GM21619 (cell line): ENCODE measurements at regions not wholly inside any gene's neighbourhood (a gene's known extent, or its start where the extent isn't known, plus 50 kb on each side); places are given as distances from the start of the nearest gene placed in this dataset.
"Not testable (repeated sequence)": the region's sequence is repeated elsewhere in the genome, so short reads cannot be mapped to it uniquely, and the experiment has no call there.

Experiments
- ATAC-seq: cut with Tn5 transposase; IDR thresholded peaks from one replicate; pipeline ENCODE4 v1.9.1; 2021; ENCODE audit not compliant: unreplicated experiment

GRCh38 chr4:20062054-20062453 is 189.7 kb upstream of the SLIT2 start:
- ATAC-seq: no peak

- no peak for ATAC-seq
Measured at GRCh38 chr4:20050768-20051167, 200.9 kb upstream of the SLIT2 start.

- no peak for ATAC-seq
Measured at GRCh38 chr4:20049889-20050288, 201.8 kb upstream of the SLIT2 start.

- ATAC-seq: no peak
Measured at GRCh38 chr4:20046931-20047677, 204.6 kb upstream of the SLIT2 start.

- no peak for ATAC-seq
Measured at GRCh38 chr4:20046179-20046578, 205.5 kb upstream of the SLIT2 start.

- no peak for ATAC-seq
Measured at GRCh38 chr4:20044966-20045365, 206.7 kb upstream of the SLIT2 start.

GRCh38 chr4:20044502-20044911 is 207.2 kb upstream of the SLIT2 start:
- ATAC-seq: no peak

- ATAC-seq: no peak
Measured at GRCh38 chr4:20043991-20044390, 207.7 kb upstream of the SLIT2 start.

- no peak for ATAC-seq
Measured at GRCh38 chr4:20042769-20043168, 208.9 kb upstream of the SLIT2 start.

- ATAC-seq: no peak
Measured at GRCh38 chr4:20041839-20042407, 209.8 kb upstream of the SLIT2 start.

GRCh38 chr4:20037745-20038144 is 214.0 kb upstream of the SLIT2 start:
- no peak for ATAC-seq

- ATAC-seq: no peak
Measured at GRCh38 chr4:20030108-20030507, 221.6 kb upstream of the SLIT2 start.

- no peak for ATAC-seq
Measured at GRCh38 chr4:20028645-20029044, 223.1 kb upstream of the SLIT2 start.

- no peak for ATAC-seq
Measured at GRCh38 chr4:20026456-20026855, 225.2 kb upstream of the SLIT2 start.

- no peak for ATAC-seq
Measured at GRCh38 chr4:20022471-20022870, 229.2 kb upstream of the SLIT2 start.

- ATAC-seq: no peak
Measured at GRCh38 chr4:20020056-20020455, 231.6 kb upstream of the SLIT2 start.

- no peak for ATAC-seq
Measured at GRCh38 chr4:20019310-20020015, 232.2 kb upstream of the SLIT2 start.

- no peak for ATAC-seq
Measured at GRCh38 chr4:20017777-20018115, 234.0 kb upstream of the SLIT2 start.

- ATAC-seq: no peak
Measured at GRCh38 chr4:20017070-20017776, 234.5 kb upstream of the SLIT2 start.

GRCh38 chr4:20015636-20016224 is 236.0 kb upstream of the SLIT2 start:
- ATAC-seq: no peak

- not testable (repeated sequence) for ATAC-seq
Measured at GRCh38 chr4:20003836-20004558, 247.7 kb upstream of the SLIT2 start.
